HepG2 (cell line): ENCODE measurements at regions not wholly inside any gene's neighbourhood (a gene's known extent, or its start where the extent isn't known, plus 50 kb on each side); places are given as distances from the start of the nearest gene placed in this dataset.

Source experiments
- ATAC-seq: fragments of 200-7000 bp; cut with Tn5 transposase; 3 replicates; pipeline ENCODE4 v1.9.1; 2020; ENCODE audit warnings: mild to moderate bottlenecking, moderate library complexity
- BruUV-seq: library from RNA; stranded (reverse); fragments of 400-500 nt; replicated peaks from 2 replicates; lab custom pipeline; 2021; lab: Mats Ljungman, UMichigan
- CTCF ChIA-PET: fragments of 300-600 bp; formaldehyde crosslinking; extraction: SDS; loops from one replicate; lab custom pipeline; 2021; ENCODE audit warnings: low total read pairs, inconsistent platforms, low intra/inter-chr PET ratio; lab: Yijun Ruan, JAX
- POLR2A ChIA-PET: fragments of 350-600 bp; sonication (Branson Sonifier 250); formaldehyde crosslinking; loops from one replicate; lab custom pipeline; 2020; ENCODE audit warnings: antibody characterized with exemption, inconsistent platforms; lab: Yijun Ruan, JAX
- DNase-seq: peaks from one replicate; pipeline ENCODE4 v3.0.0-alpha.2; 2015; ENCODE audit warnings: low spot score
- FAIRE-seq: peaks from 3 replicates; lab custom pipeline; 2011; peaks lifted over from hg19 to GRCh38; lab: Jason Lieb, UNC
- H2AFZ ChIP-seq: one replicate; pipeline ENCODE4 v1.6.1; 2011; ENCODE audit warnings: low read length, inconsistent platforms
- H3K27ac ChIP-seq: fragments of 300-600 bp; 3 replicates; pipeline ENCODE4 v1.8.0; 2011; ENCODE audit warnings: mixed run types, mild to moderate bottlenecking, mixed read lengths, low read length, inconsistent platforms; ENCODE audit not compliant: insufficient read depth; ENCODE audit errors: extremely low read length
- H3K27me3 ChIP-seq, 2 experiments: fragments of 200-600 bp in 1 of 2; 2 replicates in 1 of 2; 3 replicates in 1 of 2; pipeline versions ENCODE4 v1.6.0 to v1.8.0; 2011; ENCODE audit warnings: low read length in 2 of 2, mild to moderate bottlenecking in 2 of 2, moderate library complexity in 2 of 2, inconsistent platforms in 1 of 2; ENCODE audit not compliant: insufficient read depth in 2 of 2, control insufficient read depth in 1 of 2
- H3K36me3 ChIP-seq, 2 experiments: fragments of 200-600 bp in 1 of 2; replicated peaks in 1 of 2; 2 replicates in 1 of 2; 3 replicates in 1 of 2; pipeline versions ENCODE4 v1.5.1 to v1.8.0; 2011; ENCODE audit warnings: low read length in 2 of 2, inconsistent platforms in 1 of 2; ENCODE audit not compliant: insufficient read depth in 2 of 2, control insufficient read depth in 1 of 2
- H3K4me1 ChIP-seq: 2 replicates; pipeline ENCODE4 v1.5.1; 2012; ENCODE audit warnings: low read length, inconsistent platforms; ENCODE audit not compliant: insufficient read depth
- H3K4me2 ChIP-seq: 2 replicates; pipeline ENCODE4 v1.6.0; 2011; ENCODE audit warnings: low read depth, low read length, inconsistent platforms
- H3K4me3 ChIP-seq, 3 experiments: fragments of 200-600 bp in 1 of 3; sonication (generic), shearing (Covaris generic) in 1 of 3; replicated peaks in 1 of 3; 2 replicates each; pipeline ENCODE4 v1.5.1; 2011 to 2016; ENCODE audit warnings: low read length in 3 of 3, inconsistent platforms in 2 of 3, low read depth in 2 of 3, mild to moderate bottlenecking in 2 of 3, control low read depth in 1 of 3, mixed read lengths in 1 of 3; ENCODE audit not compliant: insufficient read depth in 1 of 3
- H3K79me2 ChIP-seq: one replicate; pipeline ENCODE4 v1.6.1; 2011; ENCODE audit warnings: low read length, inconsistent platforms; ENCODE audit not compliant: insufficient read depth
- H3K9ac ChIP-seq: 2 replicates; pipeline ENCODE4 v1.6.0; 2011; ENCODE audit warnings: mild to moderate bottlenecking, low read depth, low read length, inconsistent platforms; ENCODE audit not compliant: insufficient read depth
- H3K9me3 ChIP-seq: 2 replicates; pipeline ENCODE4 v1.5.1; 2012; ENCODE audit warnings: mild to moderate bottlenecking, low read length
- H4K20me1 ChIP-seq: 2 replicates; pipeline ENCODE4 v1.6.0; 2011; ENCODE audit warnings: inconsistent platforms, mild to moderate bottlenecking, low read length, moderate library complexity; ENCODE audit not compliant: insufficient read depth
- AKAP8 ChIP-seq: sonication (generic); formaldehyde crosslinking; IDR thresholded peaks from 2 replicates; pipeline ENCODE4 v1.5.1; 2020; ENCODE audit warnings: mild to moderate bottlenecking, missing genetic modification reagents
- ARNT ChIP-seq: fragments of 450-650 bp; IDR thresholded peaks from 2 replicates; pipeline ENCODE4 v1.6.1; 2017
- ATAD3A ChIP-seq: sonication (generic); formaldehyde crosslinking; IDR thresholded peaks from 2 replicates; pipeline ENCODE4 v1.4.0; 2020; ENCODE audit warnings: missing genetic modification reagents
- ATF2 ChIP-seq: sonication (generic); formaldehyde crosslinking; IDR thresholded peaks from 2 replicates; pipeline ENCODE4 v1.4.0; 2020; ENCODE audit warnings: missing genetic modification reagents
- FOXM1 ChIP-seq: sonication (generic); formaldehyde crosslinking; IDR thresholded peaks from 2 replicates; pipeline ENCODE4 v1.5.0; 2020; ENCODE audit warnings: missing genetic modification reagents
- ISX ChIP-seq: sonication (generic); formaldehyde crosslinking; conservative IDR thresholded peaks from 2 replicates; pipeline ENCODE4 v1.5.0; 2020; ENCODE audit warnings: missing genetic modification reagents
- MTF2 ChIP-seq: sonication (generic); formaldehyde crosslinking; IDR thresholded peaks from 2 replicates; pipeline ENCODE4 v1.5.0; 2020; ENCODE audit warnings: missing genetic modification reagents, borderline replicate concordance
- NAIF1 ChIP-seq: sonication (generic); formaldehyde crosslinking; IDR thresholded peaks from 2 replicates; pipeline ENCODE4 v1.5.0; 2020; ENCODE audit warnings: mild to moderate bottlenecking, missing genetic modification reagents, borderline replicate concordance
- THAP11 ChIP-seq: IDR thresholded peaks from 2 replicates; pipeline ENCODE4 v1.6.1; 2016; ENCODE audit warnings: missing biosample characterization, missing genetic modification reagents
- ZNF101 ChIP-seq: sonication (generic); formaldehyde crosslinking; IDR thresholded peaks from 2 replicates; pipeline ENCODE4 v1.4.0; 2020; ENCODE audit warnings: mild to moderate bottlenecking, low read depth, missing genetic modification reagents, borderline replicate concordance
- ZNF337 ChIP-seq: sonication (generic); formaldehyde crosslinking; IDR thresholded peaks from 2 replicates; pipeline ENCODE4 v1.5.1; 2020; ENCODE audit warnings: missing genetic modification reagents, low read depth, mild to moderate bottlenecking, borderline replicate concordance
- ZNF572 ChIP-seq: sonication (generic); formaldehyde crosslinking; IDR thresholded peaks from 2 replicates; pipeline ENCODE4 v1.5.1; 2020; ENCODE audit warnings: mild to moderate bottlenecking, missing genetic modification reagents
- ZNF841 ChIP-seq: sonication (generic); formaldehyde crosslinking; IDR thresholded peaks from 2 replicates; pipeline ENCODE4 v1.8.1; 2023; ENCODE audit warnings: missing genetic modification reagents, borderline replicate concordance
- WGBS: methylation state at CpG from one replicate; pipeline ENCODE4 v1.1.6; 2017; ENCODE audit warnings: low lambda C conversion rate; 5-methylcytosine and 5-hydroxymethylcytosine counted together
- in situ Hi-C: cut with HindIII; loops from 2 replicates; pipeline ENCODE4 v1.10.0; 2017; ENCODE audit warnings: low pct_unique_long_range_greater_than_20kb; ENCODE audit not compliant: extremely low pct_ligation_motif_present
- intact Hi-C: fragments of 100-400 bp; cut with micrococcal nuclease; formaldehyde crosslinking; loops from one replicate; pipeline ENCODE4 v1.10.0; 2022; ENCODE audit not compliant: unreplicated experiment

- no peaks in the 10 kb centered on the region for H3K27me3 ChIP-seq
- no peak overlapping the region for H3K4me3 ChIP-seq
- intact Hi-C loops, result no loop called here
- ChIA-PET CTCF (no interaction called here), POLR2A (interaction anchor here (0.6 to 1.1 kb wide), 2 partner anchors 42 to 196 kb away, joined by 3 read pairs; no protein-coding TSS in a partner anchor)
- peaks cover 49% of the 10 kb centered on the region for H3K4me1 ChIP-seq
- H3K36me3 ChIP-seq, result no peaks in the 10 kb centered on the region
- H2AFZ ChIP-seq, result no peak overlapping the region
- FAIRE-seq (no peak), ATAC-seq (no peak), DNase-seq (no peak)
- H3K4me2 ChIP-seq, result no peak overlapping the region
- H3K27ac ChIP-seq, result no peak overlapping the region
- in situ Hi-C loops, result no loop called here
- TF ChIP-seq THAP11 (CRISPR knock-in tag) (no peak), ISX (CRISPR knock-in tag) (no peak), NAIF1 (CRISPR knock-in tag) (no peak), FOXM1 (CRISPR knock-in tag) (no peak), ZNF841 (CRISPR knock-in tag) (no peak), ZNF572 (CRISPR knock-in tag) (no peak), ATAD3A (CRISPR knock-in tag) (no peak), AKAP8 (CRISPR knock-in tag) (no peak), ZNF101 (CRISPR knock-in tag) (no peak), ARNT (no peak), ZNF337 (CRISPR knock-in tag) (no peak), ATF2 (CRISPR knock-in tag) (no peak), MTF2 (CRISPR knock-in tag) (no peak)
- no peak overlapping the region for H3K9ac ChIP-seq
- no peaks in the 10 kb centered on the region for H3K79me2 ChIP-seq
- H4K20me1 ChIP-seq, result no peaks in the 10 kb centered on the region
- BruUV-seq, result no TSS peak
- 95% methylated on average over 7 of the region's 7 CpGs for WGBS
- H3K9me3 ChIP-seq, result no peaks in the 10 kb centered on the region
Observed at GRCh38 chr6:167227984-167228383, 63.1 kb upstream of the UNC93A start.
